ENCODE measurements at regions not wholly inside any gene's neighbourhood (a gene's known extent, or its start where the extent isn't known, plus 50 kb on each side); places are given as distances from the start of the nearest gene placed in this dataset.

GRCh38 chr13:91119643-91120042 lies 227.8 kb upstream of the MIR17HG start:
- Histone ChIP-seq H3K9me3 (ENCODE audit: insufficient read depth, low read length) (no peaks in the 10 kb centered on the region), H3K4me3 (ENCODE audit: insufficient read length, low read depth) (no peak overlapping the region), H3K27me3 (ENCODE audit: insufficient read depth, insufficient read length) (no peaks in the 10 kb centered on the region), H3K9ac (ENCODE audit: insufficient read length, low read depth) (no peak overlapping the region), H3K36me3 (ENCODE audit: insufficient read depth, insufficient read length, low read length) (no peaks in the 10 kb centered on the region), H3K4me1 (ENCODE audit: insufficient read depth, insufficient read length) (no peaks in the 10 kb centered on the region)
- DNase-seq (ENCODE audit: low read depth, low spot score), result no peak
- TF ChIP-seq ZNF274 (IDR thresholded peaks at IDR 0.05; ENCODE audit: low read depth, low read length), result no peak
- no peak for TF ChIP-seq SUZ12 (IDR thresholded peaks at IDR 0.05; ENCODE audit: extremely low read depth, insufficient read depth, insufficient read length)

- no peak for DNase-seq (ENCODE audit: low read depth, low spot score)
- Histone ChIP-seq H3K27me3 (ENCODE audit: insufficient read depth, insufficient read length) (no peaks in the 10 kb centered on the region), H3K4me3 (ENCODE audit: insufficient read length, low read depth) (no peak overlapping the region), H3K9me3 (ENCODE audit: insufficient read depth, low read length) (no peaks in the 10 kb centered on the region), H3K4me1 (ENCODE audit: insufficient read depth, insufficient read length) (no peaks in the 10 kb centered on the region), H3K36me3 (ENCODE audit: insufficient read depth, insufficient read length, low read length) (no peaks in the 10 kb centered on the region), H3K9ac (ENCODE audit: insufficient read length, low read depth) (no peak overlapping the region)
- TF ChIP-seq SUZ12 (IDR thresholded peaks at IDR 0.05; ENCODE audit: extremely low read depth, insufficient read depth, insufficient read length) (no peak), YY1 (IDR thresholded peaks at IDR 0.05; ENCODE audit: insufficient read depth, insufficient read length) (no peak), ZNF274 (IDR thresholded peaks at IDR 0.05; ENCODE audit: low read depth, low read length) (no peak)
Observed at GRCh38 chr13:91122766-91123165, 224.7 kb upstream of the MIR17HG start.

- DNase-seq (ENCODE audit: low read depth, low spot score), result peak; percentile 8
- Histone ChIP-seq H3K9me3 (ENCODE audit: insufficient read depth, low read length) (no peaks in the 10 kb centered on the region), H3K27me3 (ENCODE audit: insufficient read depth, insufficient read length) (no peaks in the 10 kb centered on the region), H3K36me3 (ENCODE audit: insufficient read depth, insufficient read length, low read length) (no peaks in the 10 kb centered on the region), H3K9ac (ENCODE audit: insufficient read length, low read depth) (no peak overlapping the region), H3K4me3 (ENCODE audit: insufficient read length, low read depth) (no peak overlapping the region), H3K4me1 (ENCODE audit: insufficient read depth, insufficient read length) (no peaks in the 10 kb centered on the region)
- no peak for TF ChIP-seq ZNF274 (IDR thresholded peaks at IDR 0.05; ENCODE audit: low read depth, low read length)
- TF ChIP-seq SUZ12 (IDR thresholded peaks at IDR 0.05; ENCODE audit: extremely low read depth, insufficient read depth, insufficient read length), result no peak
- TF ChIP-seq YY1 (IDR thresholded peaks at IDR 0.05; ENCODE audit: insufficient read depth, insufficient read length), result no peak
Observed at GRCh38 chr13:91123456-91124127, 223.9 kb upstream of the MIR17HG start.

- no peak for TF ChIP-seq SUZ12 (IDR thresholded peaks at IDR 0.05; ENCODE audit: extremely low read depth, insufficient read depth, insufficient read length)
- no peak for TF ChIP-seq YY1 (IDR thresholded peaks at IDR 0.05; ENCODE audit: insufficient read depth, insufficient read length)
- TF ChIP-seq ZNF274 (IDR thresholded peaks at IDR 0.05; ENCODE audit: low read depth, low read length), result no peak
- DNase-seq (ENCODE audit: low read depth, low spot score), result no peak
- no peaks in the 10 kb centered on the region for H3K36me3 ChIP-seq (ENCODE audit: insufficient read depth, insufficient read length, low read length)
- no peak overlapping the region for H3K4me3 ChIP-seq (ENCODE audit: insufficient read length, low read depth)
- H3K4me1 ChIP-seq (ENCODE audit: insufficient read depth, insufficient read length), result no peaks in the 10 kb centered on the region
- no peak overlapping the region for H3K9ac ChIP-seq (ENCODE audit: insufficient read length, low read depth)
- H3K27me3 ChIP-seq (ENCODE audit: insufficient read depth, insufficient read length), result no peaks in the 10 kb centered on the region
- H3K9me3 ChIP-seq (ENCODE audit: insufficient read depth, low read length), result no peaks in the 10 kb centered on the region
Observed at GRCh38 chr13:91126806-91127205, 220.7 kb upstream of the MIR17HG start.

- no peak for DNase-seq (ENCODE audit: low read depth, low spot score)
- Histone ChIP-seq H3K4me3 (ENCODE audit: insufficient read length, low read depth) (no peak overlapping the region), H3K9me3 (ENCODE audit: insufficient read depth, low read length) (no peaks in the 10 kb centered on the region), H3K4me1 (ENCODE audit: insufficient read depth, insufficient read length) (no peaks in the 10 kb centered on the region), H3K36me3 (ENCODE audit: insufficient read depth, insufficient read length, low read length) (no peaks in the 10 kb centered on the region), H3K9ac (ENCODE audit: insufficient read length, low read depth) (no peak overlapping the region), H3K27me3 (ENCODE audit: insufficient read depth, insufficient read length) (no peaks in the 10 kb centered on the region)
- TF ChIP-seq ZNF274 (IDR thresholded peaks at IDR 0.05; ENCODE audit: low read depth, low read length) (no peak), SUZ12 (IDR thresholded peaks at IDR 0.05; ENCODE audit: extremely low read depth, insufficient read depth, insufficient read length) (no peak), YY1 (IDR thresholded peaks at IDR 0.05; ENCODE audit: insufficient read depth, insufficient read length) (no peak)
Observed at GRCh38 chr13:91127995-91128394, 219.5 kb upstream of the MIR17HG start.

- no peak for DNase-seq (ENCODE audit: low read depth, low spot score)
- Histone ChIP-seq H3K9ac (ENCODE audit: insufficient read length, low read depth) (no peak overlapping the region), H3K4me3 (ENCODE audit: insufficient read length, low read depth) (no peak overlapping the region), H3K36me3 (ENCODE audit: insufficient read depth, insufficient read length, low read length) (no peaks in the 10 kb centered on the region), H3K4me1 (ENCODE audit: insufficient read depth, insufficient read length) (no peaks in the 10 kb centered on the region), H3K9me3 (ENCODE audit: insufficient read depth, low read length) (no peaks in the 10 kb centered on the region), H3K27me3 (ENCODE audit: insufficient read depth, insufficient read length) (no peaks in the 10 kb centered on the region)
- no peak for TF ChIP-seq ZNF274 (IDR thresholded peaks at IDR 0.05; ENCODE audit: low read depth, low read length)
Observed at GRCh38 chr13:91132381-91132780, 215.1 kb upstream of the MIR17HG start.

GRCh38 chr13:91132786-91133185 lies 214.7 kb upstream of the MIR17HG start:
- H3K9ac ChIP-seq (ENCODE audit: insufficient read length, low read depth), result no peak overlapping the region
- no peak overlapping the region for H3K4me3 ChIP-seq (ENCODE audit: insufficient read length, low read depth)
- no peaks in the 10 kb centered on the region for H3K9me3 ChIP-seq (ENCODE audit: insufficient read depth, low read length)
- H3K4me1 ChIP-seq (ENCODE audit: insufficient read depth, insufficient read length), result no peaks in the 10 kb centered on the region
- TF ChIP-seq SUZ12 (IDR thresholded peaks at IDR 0.05; ENCODE audit: extremely low read depth, insufficient read depth, insufficient read length) (no peak), YY1 (IDR thresholded peaks at IDR 0.05; ENCODE audit: insufficient read depth, insufficient read length) (no peak), ZNF274 (IDR thresholded peaks at IDR 0.05; ENCODE audit: low read depth, low read length) (no peak)
- no peaks in the 10 kb centered on the region for H3K27me3 ChIP-seq (ENCODE audit: insufficient read depth, insufficient read length)
- DNase-seq (ENCODE audit: low read depth, low spot score), result no peak
- no peaks in the 10 kb centered on the region for H3K36me3 ChIP-seq (ENCODE audit: insufficient read depth, insufficient read length, low read length)
